ENCODE measurements at regions not wholly inside any gene's neighbourhood (a gene's known extent, or its start where the extent isn't known, plus 50 kb on each side); places are given as distances from the start of the nearest gene placed in this dataset.
"Not testable (repeated sequence)": the region's sequence is repeated elsewhere in the genome, so short reads cannot be mapped to it uniquely, and the experiment has no call there.

- no peaks in the 10 kb centered on the region for H3K27me3 ChIP-seq
- intact Hi-C loops (cut with DNase I), result no loop called here
- no peak for TF ChIP-seq CTCF (IDR thresholded peaks at IDR 0.05)
- no peak overlapping the region for H3K4me3 ChIP-seq
- no peaks in the 10 kb centered on the region for H3K9me3 ChIP-seq
- no peak for DNase-seq
- no peaks in the 10 kb centered on the region for H3K4me1 ChIP-seq
- no peak overlapping the region for H3K9ac ChIP-seq (ENCODE audit: low read depth in 2 of 2, low read length in 2 of 2)
- H3K27ac ChIP-seq, result no peak overlapping the region
- H3K36me3 ChIP-seq, result no peaks in the 10 kb centered on the region
Measured at GRCh38 chr1:221045151-221045550, 165.9 kb downstream of the HLX start.

GRCh38 chr1:221045842-221046831, 166.9 kb downstream of the HLX start:
- Histone ChIP-seq H3K4me1 (no peaks in the 10 kb centered on the region), H3K9me3 (no peaks in the 10 kb centered on the region), H3K27ac (peak overlapping the region; percentile 24), H3K4me3 (no peak overlapping the region), H3K9ac (ENCODE audit: low read depth in 2 of 2, low read length in 2 of 2) (no peak overlapping the region), H3K36me3 (no peaks in the 10 kb centered on the region), H3K27me3 (no peaks in the 10 kb centered on the region)
- TF ChIP-seq CTCF (IDR thresholded peaks at IDR 0.05), result no peak
- DNase-seq, result no peak
- intact Hi-C loops (cut with DNase I), result no loop called here

- H3K4me1 ChIP-seq; H3K27me3 ChIP-seq; H3K27ac ChIP-seq; H3K36me3 ChIP-seq; H3K4me3 ChIP-seq; DNase-seq; H3K9ac ChIP-seq (ENCODE audit: low read depth in 2 of 2, low read length in 2 of 2); intact Hi-C loops (cut with DNase I); H3K9me3 ChIP-seq: not testable (repeated sequence)
Measured at GRCh38 chr1:221051391-221051790, 172.1 kb downstream of the HLX start.

GRCh38 chr1:221053889-221054288, 174.6 kb downstream of the HLX start:
- Histone ChIP-seq H3K9ac (ENCODE audit: low read depth in 2 of 2, low read length in 2 of 2) (no peak overlapping the region), H3K9me3 (no peaks in the 10 kb centered on the region), H3K27ac (no peak overlapping the region), H3K4me3 (no peak overlapping the region), H3K4me1 (no peaks in the 10 kb centered on the region), H3K36me3 (no peaks in the 10 kb centered on the region), H3K27me3 (no peaks in the 10 kb centered on the region)
- intact Hi-C loops (cut with DNase I), result no loop called here
- TF ChIP-seq CTCF (IDR thresholded peaks at IDR 0.05), result no peak
- DNase-seq, result no peak

GRCh38 chr1:221059506-221059905, 180.3 kb downstream of the HLX start:
- Histone ChIP-seq H3K4me3 (no peak overlapping the region), H3K27me3 (no peaks in the 10 kb centered on the region), H3K9me3 (no peaks in the 10 kb centered on the region), H3K9ac (ENCODE audit: low read depth in 2 of 2, low read length in 2 of 2) (no peak overlapping the region), H3K36me3 (no peaks in the 10 kb centered on the region), H3K27ac (no peak overlapping the region), H3K4me1 (no peaks in the 10 kb centered on the region)
- intact Hi-C loops (cut with DNase I), result no loop called here
- DNase-seq, result no peak
- TF ChIP-seq CTCF (IDR thresholded peaks at IDR 0.05), result no peak

GRCh38 chr1:221063651-221064050, 184.4 kb downstream of the HLX start:
- no peak overlapping the region for H3K27ac ChIP-seq
- no peak overlapping the region for H3K4me3 ChIP-seq
- no peaks in the 10 kb centered on the region for H3K4me1 ChIP-seq
- TF ChIP-seq CTCF (IDR thresholded peaks at IDR 0.05), result no peak
- no peaks in the 10 kb centered on the region for H3K36me3 ChIP-seq
- H3K27me3 ChIP-seq, result no peaks in the 10 kb centered on the region
- no peak for DNase-seq
- no peak overlapping the region for H3K9ac ChIP-seq (ENCODE audit: low read depth in 2 of 2, low read length in 2 of 2)
- intact Hi-C loops (cut with DNase I), result no loop called here
- no peaks in the 10 kb centered on the region for H3K9me3 ChIP-seq
